DMS53 treated with DMSO at 0.1 percent for 48 hours (cell line): ENCODE measurements at regions not wholly inside any gene's neighbourhood (a gene's known extent, or its start where the extent isn't known, plus 50 kb on each side); places are given as distances from the start of the nearest gene placed in this dataset.
"Not testable (repeated sequence)": the region's sequence is repeated elsewhere in the genome, so short reads cannot be mapped to it uniquely, and the experiment has no call there.

Experiments
- DNase-seq: peaks from one replicate; lab custom pipeline; 2025; ENCODE audit not compliant: unreplicated experiment; lab: John Stamatoyannopoulos, UW

DNA sequence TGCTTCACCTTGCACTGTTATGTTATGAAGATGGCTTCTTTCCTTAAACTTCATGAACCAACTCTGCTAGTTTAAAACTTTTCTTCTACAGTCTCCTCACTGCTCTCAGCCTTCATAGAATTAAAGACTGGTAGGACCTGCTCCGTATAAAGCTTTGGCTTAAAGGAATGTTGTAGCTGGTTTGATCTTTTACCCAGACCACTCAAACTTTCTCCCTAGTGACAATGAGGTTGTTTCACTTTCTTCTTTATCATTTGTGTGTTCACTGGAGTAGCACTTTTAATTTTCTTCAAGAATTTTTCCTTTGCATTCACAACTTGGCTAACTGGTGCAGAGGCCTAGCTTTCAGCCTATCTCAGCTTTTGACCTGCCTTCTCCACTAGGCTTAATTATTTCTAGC, 316.4 kb upstream of the RNF32 start:
- no peak for DNase-seq

DNA sequence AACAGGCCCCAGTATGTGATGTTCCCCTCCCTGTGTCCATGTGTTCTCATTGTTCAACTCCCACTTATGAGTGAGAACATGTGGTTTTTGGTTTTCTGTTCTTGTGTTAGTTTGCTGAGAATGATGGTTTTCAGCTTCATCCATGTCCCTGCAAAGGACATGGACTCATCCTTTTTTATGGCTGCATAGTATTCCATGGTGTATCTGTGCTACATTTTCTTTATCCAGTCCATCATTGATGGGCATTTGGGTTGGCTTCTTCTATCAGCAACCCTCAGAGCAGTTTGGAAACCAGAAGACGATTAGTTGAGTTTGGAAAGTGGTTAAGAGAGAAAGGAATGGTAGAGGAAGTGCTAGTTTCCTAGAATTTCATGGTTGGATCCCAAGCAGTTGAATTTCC, 319.1 kb upstream of the RNF32 start:
- DNase-seq = not testable (repeated sequence)

DNA sequence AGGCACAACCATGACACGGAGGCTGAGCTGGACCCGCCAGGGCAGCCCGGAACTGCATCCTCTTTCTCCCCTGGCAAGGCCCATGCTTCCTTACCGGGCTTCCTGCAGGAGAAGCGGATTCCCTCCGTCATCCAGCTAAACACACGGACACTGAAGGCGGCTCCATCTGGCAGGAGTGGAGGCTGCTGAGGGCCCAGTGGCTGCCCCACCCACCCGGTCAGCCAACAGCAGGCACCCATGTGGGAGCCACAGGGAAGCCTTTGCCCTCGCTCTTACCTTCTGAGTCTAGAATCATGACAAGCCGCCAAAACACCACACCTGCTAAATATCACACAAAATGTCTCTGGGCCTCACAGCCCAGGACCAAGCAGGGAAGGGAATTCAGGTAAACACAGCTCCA, 321.6 kb upstream of the RNF32 start:
- DNase-seq = no peak

GRCh38 chr7:156318426-156318825, 322.1 kb upstream of the RNF32 start:
- no peak for DNase-seq

- no peak for DNase-seq
Observed at GRCh38 chr7:156309016-156309620, 331.5 kb upstream of the RNF32 start.

GRCh38 chr7:156307193-156307592, 333.4 kb upstream of the RNF32 start:
- DNase-seq = no peak

- no peak for DNase-seq
Observed at GRCh38 chr7:156305351-156305750, 335.2 kb upstream of the RNF32 start.

GRCh38 chr7:156282816-156283215, 357.8 kb upstream of the RNF32 start:
- no peak for DNase-seq

DNA sequence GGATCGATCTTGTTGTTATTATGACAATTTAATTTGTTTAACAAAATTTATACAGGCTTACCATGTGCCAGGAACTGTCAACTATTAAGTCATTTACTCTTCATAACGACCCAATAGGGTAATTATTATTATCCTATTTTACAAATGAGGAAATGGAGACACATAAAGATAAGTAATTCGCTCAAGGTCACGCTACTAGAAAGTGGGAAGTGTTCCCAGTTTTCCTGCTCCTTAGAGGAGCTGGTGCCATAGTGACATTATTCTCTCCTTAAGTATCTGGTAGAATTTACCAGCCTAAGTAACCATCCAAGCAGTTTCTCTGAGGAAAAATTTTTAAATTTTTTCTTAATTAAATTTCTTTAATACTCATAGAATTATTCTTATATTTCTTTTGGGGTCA, 360.9 kb upstream of the RNF32 start:
- no peak for DNase-seq

- no peak for DNase-seq
Observed at GRCh38 chr7:156275292-156275691, 365.3 kb upstream of the RNF32 start.

- DNase-seq = no peak
Observed at GRCh38 chr7:156274557-156274956, 366.0 kb upstream of the RNF32 start.

- no peak for DNase-seq
Observed at GRCh38 chr7:156261581-156261980, 379.0 kb upstream of the RNF32 start.

GRCh38 chr7:156257904-156258303, 382.7 kb upstream of the RNF32 start:
- DNase-seq = no peak

- no peak for DNase-seq
Observed at GRCh38 chr7:156255635-156256034, 384.9 kb upstream of the RNF32 start.

GRCh38 chr7:156251861-156252260, 388.7 kb upstream of the RNF32 start:
- DNase-seq = no peak

DNA sequence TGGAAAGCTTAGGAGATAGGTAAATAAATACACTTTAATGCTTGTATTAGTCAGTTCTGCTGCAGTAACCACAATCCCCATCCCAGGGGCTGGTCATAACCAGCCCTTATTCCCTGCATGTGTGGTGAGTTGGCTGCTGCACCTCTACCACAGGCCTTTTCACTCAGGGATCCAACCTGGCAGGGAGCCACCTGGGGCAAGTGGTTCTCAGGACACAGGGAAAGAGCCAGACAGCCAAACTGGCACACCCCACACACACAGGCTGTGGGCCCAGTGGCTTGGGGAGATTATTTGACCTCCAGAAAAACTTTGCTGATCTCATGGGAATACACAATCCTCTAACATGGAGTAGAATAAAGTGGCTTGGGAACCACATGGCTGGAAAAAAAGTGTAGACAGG, 400.0 kb upstream of the RNF32 start:
- DNase-seq = no peak

GRCh38 chr7:156238366-156239133, 402.0 kb upstream of the RNF32 start:
- no peak for DNase-seq

GRCh38 chr7:156237614-156238013, 403.0 kb upstream of the RNF32 start:
- no peak for DNase-seq

- no peak for DNase-seq
Observed at GRCh38 chr7:156236936-156237599, 403.5 kb upstream of the RNF32 start.

GRCh38 chr7:156236181-156236889, 404.2 kb upstream of the RNF32 start:
- no peak for DNase-seq

- no peak for DNase-seq
Observed at GRCh38 chr7:156234666-156235494, 405.7 kb upstream of the RNF32 start.
